ENCODE measurements at regions not wholly inside any gene's neighbourhood (a gene's known extent, or its start where the extent isn't known, plus 50 kb on each side); places are given as distances from the start of the nearest gene placed in this dataset.

DNA sequence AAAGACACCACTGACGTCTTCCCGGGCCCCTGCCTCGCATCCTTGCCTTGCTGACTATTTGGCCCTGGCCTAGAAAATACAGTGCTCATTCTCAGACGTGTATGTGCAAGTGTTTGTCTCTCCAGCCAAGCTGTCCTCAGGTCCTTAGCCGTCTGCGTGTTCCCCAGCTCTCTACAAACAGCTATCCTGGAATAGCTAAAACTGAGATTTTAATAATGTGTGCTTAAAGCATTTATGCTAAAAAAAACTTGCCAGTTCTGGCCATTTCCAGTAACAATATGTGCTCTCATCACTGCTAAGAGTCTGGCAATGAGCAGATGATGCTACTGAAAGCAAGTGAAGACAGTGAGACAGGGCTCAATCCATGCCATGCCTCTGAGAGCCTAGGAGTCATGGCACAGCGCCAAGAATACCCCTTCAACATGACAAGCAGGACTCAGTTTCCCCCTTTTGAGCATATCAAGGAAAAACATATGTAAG, 55.7 kb downstream of the IRF2BP2 start:
- DNase-seq: no peak

DNA sequence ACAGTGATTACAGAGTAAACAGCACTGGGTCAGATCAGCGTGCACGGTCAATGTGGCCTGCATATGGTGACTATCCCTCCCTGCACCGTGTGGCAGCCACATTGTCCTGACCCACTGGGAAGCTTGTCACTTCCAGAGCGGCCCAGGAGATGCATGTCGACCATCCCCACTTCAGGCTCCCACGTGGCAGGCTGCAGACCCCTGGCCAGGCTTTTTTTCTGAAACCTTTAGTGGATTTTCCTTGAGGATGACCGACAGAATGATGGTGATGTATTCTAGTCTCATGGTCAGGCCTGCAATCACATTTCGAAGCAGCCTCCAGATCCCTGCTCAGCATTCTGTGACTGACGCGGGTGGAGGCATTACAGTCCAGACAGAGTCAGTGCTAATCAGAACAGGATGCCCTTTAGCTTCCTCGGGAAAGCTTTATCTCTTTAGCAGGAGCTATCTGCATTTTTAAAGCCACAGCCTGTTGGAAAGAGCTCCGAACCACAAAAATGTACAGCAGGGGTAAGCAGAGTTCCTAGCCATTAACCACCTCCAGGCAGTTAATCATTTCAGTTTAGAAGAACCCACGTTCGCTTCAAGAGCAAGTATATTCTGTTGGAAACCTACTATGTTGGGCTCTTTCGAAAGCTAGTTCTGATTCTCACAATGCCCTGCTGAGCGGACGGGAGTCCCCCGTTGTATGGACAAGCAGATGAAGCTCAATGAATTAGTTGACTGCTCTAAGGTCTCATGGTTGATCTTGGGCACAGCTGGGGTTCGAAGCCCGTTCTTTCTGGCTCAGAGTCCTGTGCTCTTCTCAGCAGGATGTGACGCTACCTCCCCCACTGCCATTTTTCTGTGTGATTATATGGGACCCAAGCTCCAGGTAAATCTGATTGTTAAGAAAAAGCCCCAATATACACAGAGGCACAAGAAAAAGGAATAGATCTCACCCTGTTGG, 56.5 kb downstream of the IRF2BP2 start:
- DNase-seq: no peak

DNA sequence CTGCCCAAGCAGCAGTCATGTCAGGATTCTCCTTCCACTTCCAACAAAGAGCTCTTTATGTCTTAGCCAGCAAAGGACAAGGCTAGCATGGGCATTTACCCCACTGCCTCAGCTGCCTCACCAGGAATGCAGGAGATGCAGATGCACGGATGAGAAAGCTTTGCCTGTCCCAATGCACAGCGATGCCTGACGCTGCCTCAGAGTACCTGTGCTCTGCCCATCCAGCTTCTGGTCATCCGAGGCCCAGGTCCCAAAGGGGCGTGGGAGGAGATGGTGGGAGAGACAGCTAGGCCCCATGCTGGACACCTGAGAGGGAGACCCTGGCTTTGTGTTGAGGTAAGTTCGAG, 59.0 kb downstream of the IRF2BP2 start:
- DNase-seq: no peak

DNA sequence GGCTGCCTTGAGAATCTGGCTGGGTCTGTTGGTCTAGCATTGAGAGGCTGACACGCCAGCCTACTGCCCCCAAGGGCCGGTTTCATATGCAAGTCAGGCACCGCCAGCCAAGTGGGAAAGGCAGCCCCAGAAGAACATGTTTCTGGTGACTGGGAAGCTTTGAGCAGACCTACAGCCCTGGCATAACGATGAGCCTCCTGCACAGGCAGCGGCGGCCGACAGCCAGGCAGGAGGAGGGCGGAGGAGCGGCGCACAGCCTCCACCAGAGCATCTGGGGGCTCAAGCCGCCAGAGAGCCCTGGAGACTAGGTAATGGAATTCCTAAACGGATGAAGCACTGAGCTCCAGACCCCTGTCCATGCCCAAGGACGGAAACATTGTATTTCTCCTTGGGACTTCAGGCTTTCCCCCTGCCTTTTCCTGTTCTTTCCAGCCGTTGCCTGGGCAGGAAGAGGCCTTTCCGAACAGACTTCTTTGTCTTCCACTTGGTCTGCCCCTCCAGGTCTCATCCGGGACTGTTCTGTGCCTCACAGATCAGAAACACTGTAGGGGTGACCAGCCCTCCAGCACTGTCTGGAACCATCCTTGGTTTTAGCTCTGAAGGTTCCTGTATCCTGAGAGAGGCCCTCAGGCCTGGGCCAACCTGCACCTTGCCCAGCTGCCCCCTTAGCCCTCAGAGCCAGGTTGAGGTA, 59.5 kb downstream of the IRF2BP2 start:
- no peak for DNase-seq

DNA sequence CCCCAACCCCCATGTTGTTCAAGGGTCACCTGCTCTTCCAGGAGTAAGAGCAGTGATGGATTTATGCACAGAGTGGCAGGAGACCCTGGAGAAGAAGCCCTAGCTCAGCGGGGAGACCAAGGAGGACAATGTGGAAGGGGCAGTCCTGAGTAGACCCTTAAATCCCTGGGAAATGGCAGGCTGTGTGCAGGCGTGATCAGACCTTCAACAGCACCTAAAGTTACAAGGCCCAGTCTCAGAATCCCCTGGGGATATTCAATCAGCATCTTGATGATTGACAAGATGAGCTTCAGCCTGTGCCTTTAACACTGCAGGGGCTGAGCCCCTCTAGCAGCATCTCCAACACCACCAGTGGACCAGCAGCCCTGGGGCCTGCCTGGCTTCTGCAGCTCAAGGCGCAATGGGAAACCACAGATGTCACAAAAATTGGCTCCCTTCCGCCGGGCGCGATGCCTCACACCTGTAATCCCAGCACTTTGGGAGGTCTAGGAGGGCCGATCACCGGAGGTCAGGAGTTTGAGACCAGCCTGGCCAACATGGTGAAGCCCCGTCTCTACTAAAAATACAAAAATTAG, 60.4 kb downstream of the IRF2BP2 start:
- no peak for DNase-seq

DNA sequence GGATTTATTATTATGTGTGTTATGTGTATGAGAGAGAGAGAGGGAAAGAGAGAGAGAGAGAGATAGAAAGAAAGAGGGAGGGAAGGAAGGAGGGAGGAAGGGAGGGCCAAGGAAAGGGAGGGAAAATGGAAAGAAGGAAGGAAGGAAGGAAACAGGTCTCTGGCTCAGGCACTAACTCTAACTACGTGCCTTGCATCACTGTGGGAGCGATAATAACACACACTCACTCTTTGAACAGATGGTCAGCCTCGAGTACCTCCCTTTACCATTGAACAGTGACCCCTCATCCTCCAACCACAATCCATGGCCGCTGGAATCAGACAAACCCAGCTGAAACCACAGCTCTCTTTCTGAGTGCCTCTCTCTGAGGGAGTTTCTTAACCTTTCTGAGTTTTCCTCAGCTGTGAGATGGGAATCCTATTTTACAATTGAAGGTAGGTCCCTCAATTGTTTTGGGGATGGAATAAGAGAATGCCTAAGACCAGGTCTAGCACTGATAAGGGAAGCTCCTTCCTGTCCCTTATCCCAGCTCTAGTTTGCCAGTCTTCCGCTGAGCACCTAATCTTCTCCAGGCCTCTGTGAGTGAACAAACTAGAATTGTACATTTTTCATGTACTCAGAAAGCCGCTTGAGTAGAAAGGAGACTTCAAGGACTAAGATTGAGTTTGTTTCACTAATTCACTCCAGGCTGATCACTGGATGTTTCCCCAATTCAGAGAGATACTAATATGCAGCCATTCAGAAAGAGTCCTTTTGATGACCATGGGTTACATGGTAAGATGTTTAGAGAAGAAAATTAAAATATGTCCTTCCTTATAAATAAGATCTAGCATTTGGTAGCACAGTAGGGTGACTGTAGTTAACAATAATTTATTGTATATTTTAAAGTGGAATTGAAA, 62.8 kb downstream of the IRF2BP2 start:
- no peak for DNase-seq

DNA sequence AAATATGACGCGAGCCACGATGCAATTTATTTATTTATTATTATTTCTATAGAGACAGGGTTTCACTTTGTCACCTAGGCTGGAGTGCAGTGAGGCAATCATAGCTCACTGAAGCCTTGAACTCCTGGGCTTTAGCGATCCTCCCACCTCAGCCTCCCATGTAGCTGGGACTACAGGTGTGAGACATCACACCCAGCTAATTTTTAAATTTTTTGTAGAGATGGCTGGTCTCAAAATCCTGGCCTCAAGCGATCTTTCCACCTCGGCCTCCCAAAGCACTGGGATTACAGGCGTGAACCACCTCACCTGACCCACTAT, 63.6 kb downstream of the IRF2BP2 start:
- no peak for DNase-seq

DNA sequence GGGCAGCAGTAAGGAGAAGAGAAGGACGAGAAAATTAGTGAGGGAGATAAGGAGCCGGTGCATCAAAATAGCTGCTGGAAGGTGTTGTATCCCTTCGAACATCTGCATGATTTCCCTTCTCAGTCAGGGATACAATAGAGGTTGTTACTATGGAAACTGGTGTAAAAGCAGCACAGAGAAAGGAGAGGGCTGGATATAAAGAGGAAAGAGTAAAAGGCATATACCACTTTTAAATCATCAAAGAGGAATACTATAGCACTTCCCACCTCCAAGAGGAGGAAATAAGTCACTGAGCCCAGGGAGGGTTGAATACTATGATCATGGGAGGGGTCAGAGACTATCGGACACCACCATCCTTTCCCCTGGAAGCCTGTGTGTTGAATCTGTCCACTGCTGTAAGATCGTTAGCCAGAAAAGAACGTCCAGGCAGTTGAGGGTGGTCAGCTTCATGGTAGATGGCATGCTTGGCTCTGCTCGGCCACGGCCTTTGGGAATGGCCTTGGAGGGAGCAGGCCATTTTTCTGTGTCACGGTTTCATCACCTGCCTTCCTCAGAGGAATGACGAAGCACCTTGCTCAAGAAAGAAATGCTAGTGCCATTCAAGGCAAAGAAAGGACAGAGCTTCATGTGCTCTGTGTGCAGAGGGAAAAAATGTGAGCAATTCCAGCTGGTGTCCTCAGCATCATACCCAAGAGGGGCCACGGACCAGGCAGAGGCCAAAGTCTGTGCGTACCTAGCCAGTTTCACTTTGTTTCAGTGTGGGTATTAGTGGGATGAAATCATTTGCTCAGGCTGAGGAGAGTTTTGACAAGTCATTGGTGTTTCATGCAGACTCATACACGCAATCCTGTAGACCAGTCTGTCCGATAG, 64.2 kb downstream of the IRF2BP2 start:
- DNase-seq: no peak

DNA sequence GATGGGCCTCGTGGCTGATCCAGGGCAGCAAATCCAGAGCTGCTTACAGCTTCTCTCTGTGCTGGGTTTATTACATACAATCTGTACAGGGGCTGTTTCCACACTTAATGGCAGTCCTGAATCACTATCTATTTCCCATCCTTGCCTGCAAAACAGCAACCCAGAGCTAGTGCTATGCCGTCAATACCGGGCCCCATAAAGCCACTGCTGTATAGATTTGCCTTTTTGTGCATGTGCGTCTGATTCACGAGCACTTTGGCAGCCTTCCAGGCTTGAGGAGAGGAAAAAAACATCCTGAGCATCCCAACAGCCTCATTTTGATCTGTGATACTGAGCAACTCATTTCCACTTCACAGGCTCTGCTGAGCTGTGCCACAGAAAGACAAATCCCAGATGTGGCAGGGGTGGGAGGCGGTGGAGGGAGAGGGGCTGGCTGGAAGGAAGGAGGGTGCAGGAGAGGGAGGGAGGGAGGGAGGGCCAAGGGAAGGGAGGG, 65.2 kb upstream of the TARBP1 start:
- DNase-seq: peak; percentile 20

DNA sequence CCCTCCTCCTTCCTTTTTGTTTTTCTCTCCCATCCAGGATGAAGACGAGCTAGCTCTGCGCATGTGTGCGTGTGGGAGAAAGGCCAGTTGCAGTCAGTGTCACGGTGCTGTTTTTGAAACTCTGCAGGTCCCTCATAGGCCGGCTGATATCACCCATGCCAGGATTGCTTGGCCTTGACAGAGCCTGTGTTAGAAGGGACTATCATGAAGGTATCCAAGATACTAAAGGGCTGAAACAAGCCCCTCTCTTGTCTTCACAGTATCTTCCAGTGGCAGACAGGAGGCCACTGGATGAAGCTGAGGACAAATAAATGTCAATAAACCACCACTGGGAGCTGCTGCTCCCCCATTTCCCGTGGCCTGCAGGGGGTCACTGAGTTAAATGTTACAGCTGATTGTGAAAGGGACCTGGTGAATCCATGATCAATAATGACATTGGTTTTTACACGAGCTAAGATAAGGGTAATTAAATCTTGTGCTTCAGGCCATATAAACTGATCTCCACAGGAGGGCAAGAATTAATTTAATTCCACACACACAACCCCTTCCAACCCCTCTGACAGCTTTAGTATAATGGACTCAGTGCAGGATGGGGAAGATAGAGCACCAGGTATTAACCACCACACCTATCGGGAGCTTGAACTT, 64.6 kb upstream of the TARBP1 start:
- DNase-seq: no peak

DNA sequence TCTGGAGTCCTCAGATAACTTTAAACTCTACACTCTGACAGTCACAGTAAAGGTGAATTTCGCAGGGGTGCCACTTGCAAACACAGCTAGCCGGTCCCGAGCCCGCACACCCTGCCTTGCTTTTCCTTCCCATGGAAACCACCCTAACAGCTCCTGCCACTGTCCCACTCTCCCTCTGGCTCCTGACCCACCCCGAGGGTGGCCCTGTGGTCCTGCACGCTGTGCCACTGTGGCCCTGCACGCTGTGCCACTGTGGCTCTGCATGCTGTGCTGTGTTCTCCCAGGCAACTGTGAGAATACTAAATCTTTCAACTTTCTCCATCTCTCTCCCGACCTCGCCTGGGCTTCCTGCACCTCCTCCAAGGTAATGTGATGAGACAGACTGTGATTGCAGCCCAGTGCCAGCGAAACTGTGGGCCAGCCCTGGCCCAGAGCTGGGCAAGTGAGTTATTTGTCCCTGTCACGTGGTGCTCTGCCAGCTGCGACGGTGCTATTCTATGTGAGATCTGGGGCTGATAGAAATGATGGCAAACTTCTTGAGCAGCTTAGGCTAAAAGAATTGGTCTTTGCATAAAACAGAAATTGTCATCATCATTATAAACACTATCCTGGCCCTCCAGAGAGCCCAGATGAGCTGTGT, 63.4 kb upstream of the TARBP1 start:
- DNase-seq: no peak

DNA sequence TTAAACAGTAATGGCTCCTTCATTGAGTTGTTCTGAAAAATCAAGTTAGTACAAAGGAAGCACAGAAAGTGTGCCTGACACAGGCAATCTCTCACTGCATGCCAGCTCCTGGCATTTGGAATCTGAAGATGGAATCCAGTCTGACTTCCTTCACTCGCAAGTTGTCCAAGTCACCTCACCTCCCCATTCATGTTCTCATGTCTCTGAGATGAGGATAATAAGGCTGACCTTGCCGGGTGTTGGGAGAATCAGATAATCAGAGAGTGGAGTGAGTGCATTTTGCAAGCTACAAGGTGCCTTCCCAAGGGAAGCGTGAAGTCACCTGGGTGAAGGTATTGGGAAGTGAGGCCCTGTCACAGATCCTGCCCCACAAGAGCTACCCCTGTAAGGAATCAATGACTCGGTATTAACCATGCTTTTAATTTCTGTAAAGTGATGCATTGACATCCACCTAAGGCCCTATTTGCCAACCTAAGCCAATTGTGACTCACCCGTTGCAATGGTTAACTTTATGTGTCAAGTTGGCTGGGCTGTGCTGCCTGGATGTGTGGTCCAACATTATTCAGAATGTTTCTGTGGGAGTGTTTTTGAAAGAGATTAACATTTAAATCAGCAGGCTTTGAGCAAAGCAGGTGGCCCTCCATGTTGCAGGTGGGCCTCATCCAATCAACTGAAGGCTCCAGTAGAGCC, 62.5 kb upstream of the TARBP1 start:
- no peak for DNase-seq

DNA sequence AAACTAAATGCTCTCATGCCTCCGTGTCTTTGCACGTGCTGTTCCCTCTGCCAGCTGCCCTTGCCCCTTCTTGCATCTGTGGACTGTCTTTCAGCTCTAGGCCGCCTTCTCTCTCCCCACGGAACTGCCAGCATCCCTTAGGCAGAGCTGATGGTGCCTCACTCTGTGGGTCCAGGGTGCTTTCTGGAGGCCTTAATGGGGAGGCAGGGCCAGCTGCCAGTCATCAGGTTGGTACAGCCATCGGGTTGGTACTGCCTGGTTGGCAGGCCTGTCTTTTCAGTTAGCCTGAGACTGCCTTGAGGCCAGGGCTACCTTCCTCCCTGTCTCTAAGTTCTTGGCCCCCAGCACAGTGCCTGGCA, 61.4 kb upstream of the TARBP1 start:
- DNase-seq: no peak

DNA sequence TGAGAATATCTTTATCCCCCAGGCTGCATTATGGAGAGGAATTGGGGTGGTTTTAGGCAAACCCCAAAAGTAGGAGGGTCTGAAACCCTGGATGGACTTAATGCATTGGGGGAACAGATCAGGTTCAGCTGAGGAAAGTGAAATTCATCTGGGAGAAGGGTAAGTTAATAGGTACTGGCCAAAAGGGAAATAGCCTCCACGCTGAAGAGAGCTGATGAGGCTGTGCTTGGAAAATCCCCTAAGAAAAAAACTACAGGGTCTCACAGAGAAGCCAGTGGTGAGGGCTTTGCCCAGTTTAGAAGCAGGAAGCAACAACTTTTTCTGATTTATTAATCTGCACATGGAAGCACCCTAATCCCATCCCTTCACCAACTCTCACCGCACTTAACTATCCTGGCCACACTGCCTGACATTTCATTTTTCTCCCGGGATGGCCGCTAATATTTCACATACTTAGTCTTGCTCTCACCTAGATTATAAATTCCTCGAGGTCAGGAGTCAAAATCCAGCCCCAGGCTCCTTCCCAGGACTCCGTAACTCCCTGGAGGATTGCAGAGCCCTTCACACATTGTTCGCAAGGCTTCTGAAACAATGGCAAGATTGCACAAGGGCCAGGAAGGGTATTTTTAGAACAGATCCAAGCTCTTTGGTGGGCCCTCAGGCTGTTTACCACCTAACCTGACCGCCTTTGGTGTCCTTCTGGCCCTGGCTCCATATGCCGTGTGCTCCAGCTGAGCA, 60.9 kb upstream of the TARBP1 start:
- no peak for DNase-seq

DNA sequence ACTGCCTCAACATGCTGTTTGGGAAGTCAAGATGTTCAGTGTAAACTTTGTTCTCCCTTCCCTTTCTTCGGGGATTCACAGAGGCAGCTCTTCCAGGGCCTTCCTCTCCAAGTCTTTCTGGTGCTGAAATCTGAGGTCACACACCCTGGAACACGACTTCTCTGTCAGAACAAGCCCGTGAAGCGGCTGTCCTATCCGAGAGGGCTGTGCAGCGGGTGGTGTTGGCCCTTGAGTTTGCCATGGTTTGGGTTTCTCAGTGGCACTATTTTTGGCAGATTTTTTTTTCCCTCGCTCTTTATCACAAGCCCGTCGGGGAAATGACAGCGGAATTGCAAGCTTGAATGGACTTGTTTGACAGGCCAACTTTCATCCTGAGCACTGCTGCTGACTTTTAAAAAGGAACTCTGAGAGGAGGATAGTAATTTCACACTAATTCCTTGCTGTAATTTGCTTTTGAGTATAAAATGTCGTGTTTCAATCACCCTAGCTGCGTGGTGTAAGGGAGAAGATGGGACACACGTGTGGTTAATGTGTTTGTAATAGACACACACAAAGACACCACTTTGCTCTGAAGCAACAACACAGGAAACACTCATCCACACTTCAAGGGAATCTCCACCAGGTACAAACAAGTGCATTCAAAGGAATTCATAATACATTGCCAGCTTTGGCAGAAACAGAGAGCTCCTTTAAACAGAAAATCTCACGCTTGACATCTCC, 60.1 kb upstream of the TARBP1 start:
- DNase-seq: no peak

DNA sequence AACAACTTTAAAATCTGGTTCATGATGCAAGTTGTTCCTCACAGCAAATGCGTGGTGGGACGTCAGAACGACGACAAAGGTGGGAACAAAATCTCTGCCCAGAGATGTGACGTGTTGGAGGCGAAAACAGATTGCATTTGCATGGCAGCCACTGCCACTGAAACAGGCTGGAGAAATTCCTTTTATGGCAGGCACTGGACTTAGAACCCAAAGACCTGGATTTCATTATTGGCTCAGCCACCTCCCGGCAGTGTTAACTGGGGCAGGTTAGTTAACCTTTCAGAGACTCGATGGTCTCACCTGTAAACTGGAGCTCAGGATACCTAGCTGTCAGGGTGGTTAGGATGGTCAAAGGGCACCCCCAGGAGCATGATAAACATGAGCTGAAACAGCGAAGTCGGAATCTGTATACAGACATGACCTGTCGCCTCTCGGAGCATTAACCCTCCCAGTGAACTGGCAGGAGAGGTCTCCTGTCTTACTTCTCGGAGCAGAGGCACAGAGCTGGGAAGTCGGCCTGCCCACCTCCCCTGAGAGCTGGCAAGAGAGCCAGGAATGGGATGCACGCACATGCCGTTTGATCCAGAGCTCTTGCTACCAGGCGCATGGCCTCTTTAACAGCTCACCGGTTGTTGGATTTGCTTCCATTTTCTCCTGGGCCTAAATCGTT, 59.2 kb upstream of the TARBP1 start:
- DNase-seq: no peak

DNA sequence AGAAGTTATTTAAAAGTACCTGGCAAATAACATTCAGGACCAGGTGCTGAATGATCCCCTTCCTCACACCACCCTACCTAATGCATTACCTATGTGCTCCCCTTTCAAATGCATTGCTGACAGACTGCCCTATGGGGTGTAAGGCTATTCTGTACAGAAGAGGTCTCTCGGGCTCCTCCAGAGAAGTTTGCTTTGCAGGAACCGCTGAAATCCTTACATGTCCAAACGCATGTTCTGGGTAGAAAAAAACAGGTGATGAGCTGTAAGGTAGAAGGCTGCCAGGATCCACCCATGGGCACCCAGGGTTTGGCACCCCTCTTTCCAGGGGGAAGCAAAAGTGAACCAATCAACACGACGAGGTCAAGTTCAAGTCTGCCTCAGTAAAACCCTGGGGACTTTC, 58.3 kb upstream of the TARBP1 start:
- DNase-seq: no peak

DNA sequence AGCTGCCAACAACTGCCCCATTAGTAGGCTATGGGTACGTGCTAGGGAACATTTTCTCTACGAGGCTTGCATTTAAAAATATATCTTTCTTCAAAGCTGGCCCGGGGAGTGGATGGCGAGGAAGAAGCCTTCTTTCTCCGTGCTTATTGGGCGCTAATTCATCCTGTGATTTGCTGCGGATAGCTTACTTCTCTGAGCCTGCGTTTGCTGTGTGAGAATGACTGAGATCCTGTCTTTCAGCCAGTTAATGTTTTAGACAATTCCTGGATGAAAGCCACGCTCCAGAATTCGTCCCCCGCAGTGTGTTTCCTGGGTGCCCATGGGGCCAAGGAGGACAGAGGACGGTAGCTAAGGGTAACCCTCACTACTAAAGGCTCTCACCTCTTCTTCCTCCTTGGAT, 57.8 kb upstream of the TARBP1 start:
- DNase-seq: no peak

All from activated CD4-positive, alpha-beta T cell treated with anti-CD3 and anti-CD28 coated beads, Interleukin-2, Interleukin-6, amounts not matched to agents 100 ng/mL and 50 ng/mL, durations not matched to agents 16 hours and 8 hours (primary cell).